BJ (cell line): ENCODE measurements at regions not wholly inside any gene's neighbourhood (a gene's known extent, or its start where the extent isn't known, plus 50 kb on each side); places are given as distances from the start of the nearest gene placed in this dataset.

Experiments used
- CTCF ChIA-PET: fragments of 350-600 bp; formaldehyde crosslinking; extraction: SDS; loops from one replicate; lab custom pipeline; 2021; ENCODE audit warnings: antibody characterized with exemption, inconsistent platforms; lab: Yijun Ruan, JAX
- POLR2A ChIA-PET: fragments of 300-600 bp; sonication (Branson Sonifier 250); formaldehyde crosslinking; extraction: SDS; loops from one replicate; lab custom pipeline; 2021; ENCODE audit warnings: antibody characterized with exemption; lab: Charles Lee
- DNase-seq: peaks from one replicate; pipeline ENCODE4 v3.0.0-alpha.2; 2011; ENCODE audit warnings: low read depth
- H3K27me3 ChIP-seq: 2 replicates; pipeline ENCODE4 v1.6.0; 2011; ENCODE audit warnings: low read length; ENCODE audit not compliant: control insufficient read depth, insufficient read depth
- H3K36me3 ChIP-seq: 2 replicates; pipeline ENCODE4 v1.5.1; 2011; ENCODE audit warnings: low read length; ENCODE audit not compliant: control insufficient read depth, insufficient read depth
- H3K4me3 ChIP-seq: 2 replicates; pipeline ENCODE4 v1.5.1; 2011; ENCODE audit warnings: low read depth, mild to moderate bottlenecking, control low read depth, low read length
- TF ChIP-seq, protein P1 (sequence below): IDR thresholded peaks from 2 replicates; pipeline ENCODE4 v1.5.1; 2011; ENCODE audit warnings: low read depth, mild to moderate bottlenecking, control low read depth, inconsistent platforms, low read length, moderate library complexity; ENCODE audit not compliant: insufficient read depth

DNA sequence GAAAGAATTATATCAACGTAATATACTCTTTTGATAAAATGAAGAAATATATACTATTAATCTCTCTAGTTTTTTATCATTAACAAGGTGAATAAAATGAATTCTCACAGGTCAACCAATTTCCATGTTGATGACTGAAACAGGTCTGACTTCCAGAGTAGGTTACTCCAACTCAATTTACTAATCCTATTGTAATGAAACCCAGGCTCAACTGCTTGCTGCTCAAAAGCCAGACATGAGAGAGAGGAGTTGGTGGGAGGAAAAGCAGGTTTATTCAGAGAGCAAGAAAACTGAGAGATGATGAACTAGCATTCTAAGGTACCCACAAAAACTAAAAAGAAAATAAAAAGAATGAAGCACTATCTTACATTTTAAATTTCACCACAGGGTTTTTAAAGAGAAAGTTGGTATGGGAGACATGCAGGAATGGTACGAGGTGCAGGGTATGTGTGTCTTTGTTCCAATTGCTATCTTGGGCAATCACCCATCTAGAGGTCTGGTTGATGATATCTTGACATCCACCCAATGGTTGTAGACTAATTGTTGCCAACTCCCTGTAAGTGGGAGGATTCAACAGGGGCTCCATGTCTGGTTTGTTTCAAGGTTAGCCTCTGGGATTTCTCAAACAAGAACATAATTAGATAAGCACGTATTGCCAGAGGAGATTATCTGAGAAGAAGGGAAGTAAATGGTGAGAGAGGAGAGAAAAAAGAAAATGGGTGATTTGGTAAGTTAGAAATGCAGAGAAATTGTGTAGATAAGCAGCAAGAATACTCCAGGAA is 471.4 kb upstream of the REG3G start:
- POLR2A ChIA-PET: no interaction called here
- Histone ChIP-seq H3K4me3 (no peak overlapping the region), H3K36me3 (no peaks in the 10 kb centered on the region), H3K27me3 (no peaks in the 10 kb centered on the region)
- DNase-seq: no peak
- CTCF ChIA-PET: no interaction called here
- TF ChIP-seq, protein P1, sequence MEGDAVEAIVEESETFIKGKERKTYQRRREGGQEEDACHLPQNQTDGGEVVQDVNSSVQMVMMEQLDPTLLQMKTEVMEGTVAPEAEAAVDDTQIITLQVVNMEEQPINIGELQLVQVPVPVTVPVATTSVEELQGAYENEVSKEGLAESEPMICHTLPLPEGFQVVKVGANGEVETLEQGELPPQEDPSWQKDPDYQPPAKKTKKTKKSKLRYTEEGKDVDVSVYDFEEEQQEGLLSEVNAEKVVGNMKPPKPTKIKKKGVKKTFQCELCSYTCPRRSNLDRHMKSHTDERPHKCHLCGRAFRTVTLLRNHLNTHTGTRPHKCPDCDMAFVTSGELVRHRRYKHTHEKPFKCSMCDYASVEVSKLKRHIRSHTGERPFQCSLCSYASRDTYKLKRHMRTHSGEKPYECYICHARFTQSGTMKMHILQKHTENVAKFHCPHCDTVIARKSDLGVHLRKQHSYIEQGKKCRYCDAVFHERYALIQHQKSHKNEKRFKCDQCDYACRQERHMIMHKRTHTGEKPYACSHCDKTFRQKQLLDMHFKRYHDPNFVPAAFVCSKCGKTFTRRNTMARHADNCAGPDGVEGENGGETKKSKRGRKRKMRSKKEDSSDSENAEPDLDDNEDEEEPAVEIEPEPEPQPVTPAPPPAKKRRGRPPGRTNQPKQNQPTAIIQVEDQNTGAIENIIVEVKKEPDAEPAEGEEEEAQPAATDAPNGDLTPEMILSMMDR: no peak

DNA sequence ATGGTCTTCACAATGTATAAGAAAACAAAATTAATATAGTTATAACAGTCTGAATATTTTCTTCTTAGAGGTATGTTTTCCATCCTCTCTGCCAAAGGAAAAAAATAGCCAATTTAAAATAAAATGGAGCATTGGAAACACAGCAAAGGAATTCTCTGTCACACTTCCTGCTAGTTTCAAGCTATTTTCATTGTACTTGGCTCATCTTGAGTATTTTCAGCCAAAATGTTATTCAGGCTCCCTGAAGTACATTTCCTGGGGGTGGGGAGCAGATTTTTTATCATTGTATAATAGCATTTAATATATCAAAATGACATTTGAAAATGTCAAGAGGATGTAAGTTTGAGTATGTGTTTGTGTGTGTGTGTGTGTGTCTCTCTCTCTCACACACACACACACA is 463.6 kb upstream of the REG3G start:
- DNase-seq: no peak
- ChIA-PET CTCF (no interaction called here), POLR2A (no interaction called here)
- Histone ChIP-seq H3K4me3 (no peak overlapping the region), H3K27me3 (no peaks in the 10 kb centered on the region), H3K36me3 (no peaks in the 10 kb centered on the region)
- TF ChIP-seq, protein P1: no peak

DNA sequence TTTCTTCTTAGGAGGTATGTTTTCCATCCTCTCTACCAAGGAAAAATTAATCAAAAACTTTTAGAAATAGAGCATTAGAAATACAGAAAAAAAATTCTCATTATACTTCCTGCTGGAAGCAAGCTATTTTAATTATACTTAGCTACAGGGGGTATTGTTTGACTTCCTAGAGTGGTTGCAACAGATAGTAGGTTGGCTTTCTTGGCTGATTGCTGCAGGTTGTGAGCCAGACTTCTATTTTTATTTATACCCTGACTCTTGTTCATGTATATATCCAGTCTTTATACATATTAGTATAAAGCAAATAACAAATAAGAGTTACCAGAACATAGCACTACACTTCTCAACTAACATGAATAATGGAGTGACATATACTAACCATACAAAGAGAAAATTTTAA is 460.8 kb upstream of the REG3G start:
- TF ChIP-seq, protein P1: no peak
- POLR2A ChIA-PET: no interaction called here

DNA sequence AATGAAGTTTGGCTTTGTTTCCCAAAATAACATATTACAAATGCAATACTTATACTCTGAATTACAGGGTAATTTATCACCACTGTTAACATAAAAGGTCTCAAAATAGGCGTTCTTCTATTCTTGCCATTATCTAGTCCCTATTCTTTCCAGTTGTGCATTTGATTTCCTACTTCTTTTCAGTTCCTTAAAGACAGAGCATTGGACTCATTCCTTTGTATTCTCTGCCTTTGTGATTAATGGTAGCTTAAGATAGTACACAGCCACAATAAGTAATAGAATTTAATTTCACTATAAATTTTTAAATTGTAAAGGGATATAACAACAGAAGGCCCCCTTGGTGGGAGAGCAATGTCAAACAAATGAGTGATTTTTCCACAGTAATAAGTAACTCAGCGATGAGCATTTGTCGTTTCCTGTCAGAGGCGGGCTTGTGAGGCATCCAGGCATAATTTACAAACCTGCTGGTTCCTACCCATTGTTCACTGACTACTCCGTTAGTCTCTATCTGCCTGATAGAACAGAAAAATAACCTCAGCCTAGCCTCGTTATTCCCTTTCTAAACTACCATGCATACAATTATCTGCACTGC is 456.6 kb upstream of the REG3G start:
- CTCF ChIA-PET: no interaction called here
- Histone ChIP-seq H3K36me3 (no peaks in the 10 kb centered on the region), H3K27me3 (no peaks in the 10 kb centered on the region), H3K4me3 (no peak overlapping the region)
- DNase-seq: no peak
- POLR2A ChIA-PET: no interaction called here
- TF ChIP-seq, protein P1: no peak

More for the DNA sequence above, 460.8 kb upstream of the REG3G start:
- no peaks in the 10 kb centered on the region for H3K36me3 ChIP-seq
- H3K27me3 ChIP-seq: no peaks in the 10 kb centered on the region
- H3K4me3 ChIP-seq: no peak overlapping the region
- no peak for DNase-seq
- CTCF ChIA-PET: no interaction called here

DNA sequence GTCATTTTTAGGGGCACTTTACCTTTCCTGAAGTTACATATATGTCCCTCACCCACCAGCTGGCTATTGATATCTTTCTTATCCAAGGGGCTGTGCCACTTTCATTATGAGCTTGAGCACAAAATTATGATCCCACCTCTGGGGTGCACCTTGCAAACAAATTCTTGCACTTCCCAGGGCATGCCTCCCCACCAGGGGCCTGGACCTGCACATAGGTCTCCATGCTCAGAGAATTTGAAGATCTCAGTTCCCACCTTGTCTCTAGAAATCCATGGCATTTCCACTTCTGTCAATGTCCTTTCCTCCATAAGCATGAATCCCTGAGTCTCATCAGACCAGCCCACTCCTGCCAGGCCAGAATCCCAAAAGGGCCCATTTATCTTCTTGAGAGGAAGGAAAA is 449.1 kb upstream of the REG3G start:
- CTCF ChIA-PET: no interaction called here
- POLR2A ChIA-PET: no interaction called here
- TF ChIP-seq, protein P1: no peak

More for the DNA sequence above, 449.1 kb upstream of the REG3G start:
- Histone ChIP-seq H3K36me3 (no peaks in the 10 kb centered on the region), H3K27me3 (no peaks in the 10 kb centered on the region), H3K4me3 (no peak overlapping the region)
- DNase-seq: no peak
